Activated CD8-positive, alpha-beta T cell treated with anti-CD3 and anti-CD28 coated beads for 36 hours (primary cell): ENCODE measurements at regions not wholly inside any gene's neighbourhood (a gene's known extent, or its start where the extent isn't known, plus 50 kb on each side); places are given as distances from the start of the nearest gene placed in this dataset.

Experiments used
- ATAC-seq: fragments of 200-7000 bp; cut with Tn5 transposase; one replicate; pipeline ENCODE4 v1.10.0; 2021; ENCODE audit warnings: mild to moderate bottlenecking, moderate library complexity
- CTCF ChIA-PET: fragments of 350-600 bp; sonication (Branson Sonifier 250); formaldehyde crosslinking; loops from one replicate; lab custom pipeline; 2021; ENCODE audit warnings: antibody characterized with exemption; lab: Charles Lee
- POLR2A ChIA-PET: fragments of 350-600 bp; sonication (Branson Sonifier 250); formaldehyde crosslinking; loops from one replicate; lab custom pipeline; 2021; ENCODE audit warnings: antibody characterized with exemption; lab: Charles Lee
- DNase-seq: peaks from one replicate; pipeline ENCODE4 v3.0.0-alpha.2; 2020
- H3K27ac Mint-ChIP-seq: one replicate; pipeline ENCODE4 v1.8.0; 2021; ENCODE audit warnings: mild to moderate bottlenecking, mixed read lengths
- H3K27me3 Mint-ChIP-seq: one replicate; pipeline ENCODE4 v1.8.0; 2021; ENCODE audit warnings: mixed read lengths
- H3K36me3 Mint-ChIP-seq: one replicate; pipeline ENCODE4 v1.8.0; 2021; ENCODE audit warnings: low read depth, mixed read lengths
- H3K4me1 Mint-ChIP-seq: one replicate; pipeline ENCODE4 v1.8.0; 2021; ENCODE audit warnings: low read depth, mixed read lengths
- H3K4me3 Mint-ChIP-seq: one replicate; pipeline ENCODE4 v1.8.0; 2021; ENCODE audit warnings: mild to moderate bottlenecking, moderate library complexity, mixed read lengths
- H3K9me3 Mint-ChIP-seq: one replicate; pipeline ENCODE4 v1.8.0; 2021; ENCODE audit warnings: mixed read lengths
- intact Hi-C: fragments of 100-400 bp; cut with micrococcal nuclease; formaldehyde crosslinking; loops from one replicate; pipeline ENCODE4 v1.10.0; 2022
- TF ChIP-seq, protein P1 (sequence below): fragments of 200-600 bp; IDR thresholded peaks from one replicate; pipeline ENCODE4 v1.8.0; 2022; ENCODE audit warnings: antibody characterized with exemption, mild to moderate bottlenecking

- TF ChIP-seq, protein P1, sequence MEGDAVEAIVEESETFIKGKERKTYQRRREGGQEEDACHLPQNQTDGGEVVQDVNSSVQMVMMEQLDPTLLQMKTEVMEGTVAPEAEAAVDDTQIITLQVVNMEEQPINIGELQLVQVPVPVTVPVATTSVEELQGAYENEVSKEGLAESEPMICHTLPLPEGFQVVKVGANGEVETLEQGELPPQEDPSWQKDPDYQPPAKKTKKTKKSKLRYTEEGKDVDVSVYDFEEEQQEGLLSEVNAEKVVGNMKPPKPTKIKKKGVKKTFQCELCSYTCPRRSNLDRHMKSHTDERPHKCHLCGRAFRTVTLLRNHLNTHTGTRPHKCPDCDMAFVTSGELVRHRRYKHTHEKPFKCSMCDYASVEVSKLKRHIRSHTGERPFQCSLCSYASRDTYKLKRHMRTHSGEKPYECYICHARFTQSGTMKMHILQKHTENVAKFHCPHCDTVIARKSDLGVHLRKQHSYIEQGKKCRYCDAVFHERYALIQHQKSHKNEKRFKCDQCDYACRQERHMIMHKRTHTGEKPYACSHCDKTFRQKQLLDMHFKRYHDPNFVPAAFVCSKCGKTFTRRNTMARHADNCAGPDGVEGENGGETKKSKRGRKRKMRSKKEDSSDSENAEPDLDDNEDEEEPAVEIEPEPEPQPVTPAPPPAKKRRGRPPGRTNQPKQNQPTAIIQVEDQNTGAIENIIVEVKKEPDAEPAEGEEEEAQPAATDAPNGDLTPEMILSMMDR, result no peak
- Mint-ChIP-seq H3K27ac (no peak overlapping the region), H3K4me3 (no peak overlapping the region), H3K36me3 (no peaks in the 10 kb centered on the region), H3K9me3 (no peaks in the 10 kb centered on the region), H3K4me1 (no peaks in the 10 kb centered on the region), H3K27me3 (peaks cover 22% of the 10 kb centered on the region)
- POLR2A ChIA-PET, result no interaction called here
- CTCF ChIA-PET, result no interaction called here
- intact Hi-C loops, result no loop called here
- no peak for DNase-seq
- ATAC-seq, result no peak
Observed at GRCh38 chr11:116192509-116193210, 580.1 kb downstream of the BUD13 start.

DNA sequence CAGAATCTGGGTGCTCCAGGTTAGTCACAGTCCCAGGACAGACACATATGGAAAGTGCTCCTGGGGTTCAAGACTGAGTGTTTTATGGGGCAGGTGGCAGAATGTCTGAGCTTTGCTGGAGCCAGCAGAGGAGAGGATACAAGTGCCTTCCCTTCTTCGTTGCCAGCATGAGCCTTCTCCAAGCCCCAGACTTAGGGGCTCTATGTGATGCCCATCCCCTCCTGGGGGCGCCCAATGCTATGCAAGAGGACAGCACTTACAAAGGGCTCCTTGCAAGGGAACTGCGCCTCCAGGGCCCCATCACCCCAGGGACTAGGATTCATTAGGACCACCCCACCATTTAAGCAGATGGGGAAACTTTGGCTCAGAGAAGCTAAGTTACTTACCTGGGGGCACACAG, 581.9 kb downstream of the BUD13 start:
- CTCF ChIA-PET, result no interaction called here
- Mint-ChIP-seq H3K36me3 (no peaks in the 10 kb centered on the region), H3K27me3 (peaks cover 22% of the 10 kb centered on the region), H3K4me3 (no peak overlapping the region), H3K27ac (no peak overlapping the region), H3K4me1 (no peaks in the 10 kb centered on the region), H3K9me3 (no peaks in the 10 kb centered on the region)
- TF ChIP-seq, protein P1, result no peak
- intact Hi-C loops, result no loop called here
- POLR2A ChIA-PET, result no interaction called here
- DNase-seq (no peak), ATAC-seq (no peak)

DNA sequence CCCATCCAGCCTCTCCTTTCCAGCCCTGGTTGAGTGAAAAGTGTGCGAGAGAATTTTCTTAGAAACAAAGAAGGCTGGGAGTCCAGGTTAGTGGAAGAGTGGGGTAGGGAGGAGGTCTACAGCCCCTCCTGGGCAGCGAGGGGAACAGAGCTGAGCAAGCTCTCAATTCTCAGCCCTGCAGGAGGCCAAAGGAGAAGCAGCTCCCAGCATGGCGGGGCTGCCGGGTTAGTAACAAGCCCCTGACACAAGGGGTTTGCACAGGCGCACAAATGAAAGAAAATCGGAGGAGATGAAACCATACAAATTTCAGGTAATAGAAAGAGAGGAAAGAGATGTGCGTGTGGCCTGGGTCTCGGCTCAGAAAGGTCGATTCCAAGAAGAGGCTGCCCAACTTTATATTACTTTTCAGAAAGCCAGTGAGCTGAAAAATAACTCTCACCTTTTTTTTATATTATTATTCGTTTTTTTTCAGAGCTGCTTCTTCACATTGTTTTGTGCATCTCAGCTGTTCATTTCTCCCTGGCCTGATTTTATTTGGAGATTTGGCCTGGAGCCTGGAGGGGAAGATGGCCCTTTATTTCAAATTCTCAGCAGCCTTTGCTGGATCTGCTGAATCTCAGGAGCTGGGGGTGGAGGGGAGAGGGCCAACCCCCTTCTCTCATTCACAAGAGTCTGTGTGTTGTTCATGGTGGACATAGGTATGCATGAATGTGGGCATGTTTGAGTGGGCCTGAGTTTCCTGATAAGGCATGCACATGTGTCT, 583.2 kb downstream of the BUD13 start:
- H3K4me3 Mint-ChIP-seq, result no peak overlapping the region
- DNase-seq (no peak), ATAC-seq (no peak)
- ChIA-PET CTCF (no interaction called here), POLR2A (no interaction called here)
- TF ChIP-seq, protein P1, result no peak
- no peaks in the 10 kb centered on the region for H3K4me1 Mint-ChIP-seq
- no peak overlapping the region for H3K27ac Mint-ChIP-seq
- peaks cover 18% of the 10 kb centered on the region for H3K27me3 Mint-ChIP-seq
- no peaks in the 10 kb centered on the region for H3K9me3 Mint-ChIP-seq
- no peaks in the 10 kb centered on the region for H3K36me3 Mint-ChIP-seq
- intact Hi-C loops, result no loop called here

DNA sequence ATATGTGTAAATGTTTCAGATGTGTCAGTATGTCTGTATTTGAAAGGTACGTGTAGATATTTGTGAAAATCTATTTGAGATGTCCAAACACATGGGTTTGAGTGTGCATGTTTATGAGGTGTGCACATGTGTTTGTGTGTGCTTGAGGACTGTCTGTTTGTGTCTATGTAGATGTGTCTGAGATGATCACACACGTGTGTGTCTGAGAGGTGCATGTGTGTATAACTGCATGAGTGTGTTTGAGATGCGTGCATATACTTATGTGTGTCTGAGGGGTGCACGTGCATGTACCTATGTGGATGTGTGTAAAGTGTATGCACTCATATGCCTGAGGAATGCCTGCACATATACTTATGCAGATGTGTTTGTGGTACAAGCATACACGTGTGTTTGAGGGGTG, 584.4 kb downstream of the BUD13 start:
- Mint-ChIP-seq H3K27ac (no peak overlapping the region), H3K27me3 (peaks cover 10% of the 10 kb centered on the region), H3K4me3 (no peak overlapping the region), H3K9me3 (no peaks in the 10 kb centered on the region), H3K4me1 (no peaks in the 10 kb centered on the region), H3K36me3 (no peaks in the 10 kb centered on the region)
- DNase-seq (no peak), ATAC-seq (no peak)
- intact Hi-C loops, result no loop called here
- TF ChIP-seq, protein P1, result no peak
- ChIA-PET CTCF (no interaction called here), POLR2A (no interaction called here)

DNA sequence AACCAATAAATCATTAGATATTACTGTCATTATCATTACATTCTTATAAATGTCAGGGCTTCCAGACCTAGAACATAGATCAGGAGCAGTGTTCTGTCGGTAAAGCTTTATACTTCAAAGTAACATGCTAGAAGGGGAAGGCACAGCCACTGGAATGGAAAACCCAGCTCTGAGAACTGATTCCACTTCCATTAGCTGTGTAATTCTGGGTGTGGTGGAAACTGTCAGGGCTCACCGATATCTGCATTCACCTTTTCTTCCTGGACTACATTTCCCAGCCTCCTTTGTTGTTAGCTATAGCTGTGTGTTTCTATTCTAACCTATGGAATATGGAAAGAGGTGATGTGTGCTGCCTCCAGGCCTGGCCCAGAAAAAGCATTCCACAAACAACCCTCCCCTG, 585.8 kb downstream of the BUD13 start:
- Mint-ChIP-seq H3K4me3 (no peak overlapping the region), H3K27me3 (peaks cover 4% of the 10 kb centered on the region), H3K4me1 (no peaks in the 10 kb centered on the region), H3K36me3 (no peaks in the 10 kb centered on the region), H3K9me3 (no peaks in the 10 kb centered on the region), H3K27ac (no peak overlapping the region)
- TF ChIP-seq, protein P1, result no peak
- POLR2A ChIA-PET, result no interaction called here
- intact Hi-C loops, result no loop called here
- ATAC-seq (no peak), DNase-seq (no peak)
- CTCF ChIA-PET, result no interaction called here
